ENCODE measurements at regions not wholly inside any gene's neighbourhood (a gene's known extent, or its start where the extent isn't known, plus 50 kb on each side); places are given as distances from the start of the nearest gene placed in this dataset.

DNA sequence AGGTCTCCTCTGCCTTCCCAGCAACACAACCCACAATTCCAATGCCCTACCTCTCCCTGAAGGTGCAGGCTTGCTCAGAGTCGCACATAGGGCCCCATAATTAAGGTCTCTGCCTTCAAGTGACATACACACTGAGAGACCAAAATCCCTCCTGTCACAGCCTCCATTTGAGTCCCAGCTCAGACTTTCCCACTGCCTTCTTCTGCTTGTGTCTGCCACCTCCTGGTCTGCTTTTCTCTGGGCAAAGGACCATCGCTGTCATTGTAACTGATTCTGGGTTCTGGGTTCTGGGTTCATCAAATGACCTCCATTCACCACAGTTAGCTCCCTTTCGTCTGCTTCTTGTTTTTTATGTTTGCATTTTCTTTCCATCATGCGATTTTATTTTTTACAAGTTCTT is 119.2 kb upstream of the ATP1B1 start:
- Histone ChIP-seq H3K4me3 (no peak overlapping the region), H3K27me3 (no peaks in the 10 kb centered on the region), H3K9me3 (peaks cover 0 to 5% (median 0%) of the 10 kb centered on the region in 4 donors), H3K36me3 (no peaks in the 10 kb centered on the region), H3K27ac (no peak overlapping the region), H3K4me1 (no peaks in the 10 kb centered on the region)
- TF ChIP-seq EP300 (IDR thresholded peaks at IDR 0.05): no peak
- TF ChIP-seq, protein P1, sequence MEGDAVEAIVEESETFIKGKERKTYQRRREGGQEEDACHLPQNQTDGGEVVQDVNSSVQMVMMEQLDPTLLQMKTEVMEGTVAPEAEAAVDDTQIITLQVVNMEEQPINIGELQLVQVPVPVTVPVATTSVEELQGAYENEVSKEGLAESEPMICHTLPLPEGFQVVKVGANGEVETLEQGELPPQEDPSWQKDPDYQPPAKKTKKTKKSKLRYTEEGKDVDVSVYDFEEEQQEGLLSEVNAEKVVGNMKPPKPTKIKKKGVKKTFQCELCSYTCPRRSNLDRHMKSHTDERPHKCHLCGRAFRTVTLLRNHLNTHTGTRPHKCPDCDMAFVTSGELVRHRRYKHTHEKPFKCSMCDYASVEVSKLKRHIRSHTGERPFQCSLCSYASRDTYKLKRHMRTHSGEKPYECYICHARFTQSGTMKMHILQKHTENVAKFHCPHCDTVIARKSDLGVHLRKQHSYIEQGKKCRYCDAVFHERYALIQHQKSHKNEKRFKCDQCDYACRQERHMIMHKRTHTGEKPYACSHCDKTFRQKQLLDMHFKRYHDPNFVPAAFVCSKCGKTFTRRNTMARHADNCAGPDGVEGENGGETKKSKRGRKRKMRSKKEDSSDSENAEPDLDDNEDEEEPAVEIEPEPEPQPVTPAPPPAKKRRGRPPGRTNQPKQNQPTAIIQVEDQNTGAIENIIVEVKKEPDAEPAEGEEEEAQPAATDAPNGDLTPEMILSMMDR (IDR thresholded peaks at IDR 0.05): no peak
- TF ChIP-seq POLR2A (IDR thresholded peaks at IDR 0.05): no peak
- no peak for DNase-seq (ENCODE audit: low spot score in 2 of 2)
- WGBS, 2 donors: 91% methylated on average over 4 of the region's 4 CpGs

DNA sequence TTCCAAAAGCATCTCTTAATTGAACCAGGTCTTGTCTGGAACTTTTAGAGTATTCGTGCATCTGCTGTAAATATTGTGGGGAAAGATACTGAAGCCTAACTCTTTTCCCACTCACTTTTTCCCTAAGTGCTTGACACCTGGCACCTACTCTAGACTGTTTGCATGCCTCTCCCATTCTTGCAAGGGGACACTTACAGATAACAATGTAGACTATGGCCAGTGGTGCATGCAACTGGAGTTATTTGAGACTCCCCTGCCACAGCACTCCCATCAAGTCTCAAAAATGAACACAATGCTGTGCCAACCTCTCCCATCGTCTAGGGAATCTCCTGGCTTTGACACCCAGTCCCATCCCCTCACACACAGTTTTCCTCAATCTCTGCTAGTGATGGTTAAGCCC is 118.6 kb upstream of the ATP1B1 start:
- WGBS, 2 donors: 90 to 91% methylated on average over 2 of the region's 2 CpGs
- Histone ChIP-seq H3K36me3 (no peaks in the 10 kb centered on the region), H3K4me3 (no peak overlapping the region), H3K9me3 (peaks cover 0 to 5% (median 0%) of the 10 kb centered on the region in 4 donors), H3K27me3 (no peaks in the 10 kb centered on the region), H3K27ac (no peak overlapping the region), H3K4me1 (no peaks in the 10 kb centered on the region)
- TF ChIP-seq POLR2A (IDR thresholded peaks at IDR 0.05) (no peak), EP300 (IDR thresholded peaks at IDR 0.05) (no peak)
- TF ChIP-seq, protein P1 (IDR thresholded peaks at IDR 0.05): no peak
- no peak for DNase-seq (ENCODE audit: low spot score in 2 of 2)

DNA sequence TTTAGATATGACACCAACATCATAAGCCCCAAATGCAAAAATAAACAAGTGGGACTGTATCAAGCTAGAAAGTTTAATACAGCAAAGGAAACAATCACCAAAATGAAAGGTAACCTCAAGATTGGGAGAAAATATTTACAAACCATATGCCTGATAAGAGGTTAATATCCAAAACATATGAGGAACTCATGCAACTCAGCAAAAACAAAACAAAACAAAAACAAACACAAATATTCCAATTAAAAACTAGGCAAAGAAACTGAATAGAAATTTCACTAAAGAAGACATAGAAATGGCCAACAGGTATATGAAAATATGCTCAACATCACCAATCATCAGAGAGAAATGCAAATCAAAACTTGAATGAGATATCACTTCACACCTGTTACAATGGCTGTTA is 116.5 kb upstream of the ATP1B1 start:
- no peaks in the 10 kb centered on the region for H3K27me3 ChIP-seq
- no peaks in the 10 kb centered on the region for H3K36me3 ChIP-seq
- DNase-seq (ENCODE audit: low spot score in 2 of 2): no peak
- no peak overlapping the region for H3K27ac ChIP-seq
- H3K9me3 ChIP-seq: peaks cover 0 to 5% (median 2%) of the 10 kb centered on the region in 4 donors
- no peak for TF ChIP-seq POLR2A (IDR thresholded peaks at IDR 0.05)
- TF ChIP-seq, protein P1 (IDR thresholded peaks at IDR 0.05): no peak
- no peak for TF ChIP-seq EP300 (IDR thresholded peaks at IDR 0.05)
- H3K4me1 ChIP-seq: no peaks in the 10 kb centered on the region
- H3K4me3 ChIP-seq: no peak overlapping the region

DNA sequence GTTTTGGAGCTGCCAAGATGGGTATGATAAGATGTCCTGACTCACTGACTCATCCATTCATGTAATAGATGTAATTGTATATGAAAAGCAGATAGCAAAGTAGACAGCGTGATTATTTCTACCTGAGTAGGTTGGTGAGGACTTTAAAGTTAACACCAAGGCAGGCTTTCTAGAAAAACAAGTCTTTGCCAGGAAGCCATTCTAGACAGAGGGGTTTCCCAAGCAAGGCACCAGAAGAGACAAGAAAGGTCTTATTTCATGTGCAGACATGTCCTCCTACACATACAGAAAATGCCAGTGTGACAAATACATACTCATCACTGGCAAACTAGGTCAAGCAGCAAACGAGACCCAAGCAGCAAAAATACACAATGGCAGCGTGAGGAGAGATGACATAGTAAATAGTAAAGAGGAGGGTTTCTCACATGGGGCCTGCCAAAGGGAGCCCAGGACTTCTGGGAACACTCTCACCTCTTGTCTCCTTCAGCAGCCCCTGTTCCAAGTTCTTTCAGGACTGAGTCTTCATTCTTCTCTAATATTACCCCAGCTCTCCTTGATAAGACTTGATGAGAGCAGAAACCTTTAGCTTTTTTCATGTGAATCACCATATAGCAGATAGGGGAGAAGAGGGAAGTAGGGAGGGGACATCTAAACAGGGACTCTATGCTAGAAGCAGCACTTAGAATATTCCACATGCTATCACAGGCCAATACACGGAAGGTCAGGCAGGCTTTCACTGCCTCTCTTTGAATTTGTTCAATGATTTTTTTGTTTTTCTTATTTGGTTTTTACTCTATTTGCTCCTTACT is 114.6 kb upstream of the ATP1B1 start:
- no peak overlapping the region for H3K27ac ChIP-seq
- no peaks in the 10 kb centered on the region for H3K4me1 ChIP-seq
- no peak overlapping the region for H3K4me3 ChIP-seq
- H3K36me3 ChIP-seq: no peaks in the 10 kb centered on the region
- H3K27me3 ChIP-seq: no peaks in the 10 kb centered on the region
- peaks cover 0 to 4% (median 0%) of the 10 kb centered on the region in 4 donors for H3K9me3 ChIP-seq
- WGBS, 2 donors: 67 to 74% methylated on average over 4 of the region's 4 CpGs
- DNase-seq (ENCODE audit: low spot score in 2 of 2): no peak
- TF ChIP-seq EP300 (IDR thresholded peaks at IDR 0.05) (no peak), POLR2A (IDR thresholded peaks at IDR 0.05) (no peak)
- TF ChIP-seq, protein P1 (IDR thresholded peaks at IDR 0.05): no peak

DNA sequence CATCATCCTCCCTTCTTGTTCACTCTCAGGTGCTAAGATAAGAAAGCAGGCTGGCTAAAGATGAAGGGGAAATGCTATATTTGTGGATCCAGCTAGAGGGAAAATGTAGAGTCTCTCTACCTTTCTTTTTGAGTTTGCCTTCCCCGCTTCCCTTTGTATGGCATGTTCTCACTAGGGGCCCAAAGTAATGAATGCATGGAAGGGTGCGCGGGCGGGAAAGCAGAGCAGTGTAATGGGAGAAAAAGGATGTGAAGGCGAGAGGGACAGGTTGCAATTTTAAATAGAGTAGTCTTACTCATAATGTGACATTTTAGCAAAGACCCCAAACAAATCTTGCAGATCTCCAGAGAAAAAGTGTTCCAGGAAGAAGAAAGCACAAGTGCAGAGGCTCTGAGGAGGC is 105.1 kb upstream of the ATP1B1 start:
- no peak overlapping the region for H3K4me3 ChIP-seq
- H3K4me1 ChIP-seq: peaks cover 0 to 15% (median 0%) of the 10 kb centered on the region in 4 donors
- H3K9me3 ChIP-seq: no peaks in the 10 kb centered on the region
- H3K27me3 ChIP-seq: no peaks in the 10 kb centered on the region
- H3K27ac ChIP-seq: no peak overlapping the region
- 88 to 95% methylated on average over 5 of the region's 5 CpGs for WGBS, 2 donors
- no peak for DNase-seq (ENCODE audit: low spot score in 2 of 2)
- no peaks in the 10 kb centered on the region for H3K36me3 ChIP-seq
- TF ChIP-seq, protein P1 (IDR thresholded peaks at IDR 0.05): no peak
- TF ChIP-seq POLR2A (IDR thresholded peaks at IDR 0.05): no peak
- no peak for TF ChIP-seq EP300 (IDR thresholded peaks at IDR 0.05)

Data from tibial nerve (tissue), 4 donors.